DOHH2 (cell line): ENCODE measurements at regions not wholly inside any gene's neighbourhood (a gene's known extent, or its start where the extent isn't known, plus 50 kb on each side); places are given as distances from the start of the nearest gene placed in this dataset.

Source experiments
- H3F3A ChIP-seq: fragments of 200-600 bp; sonication (generic), shearing (Covaris generic); 2 replicates; pipeline ENCODE4 v1.6.0; 2016; ENCODE audit warnings: antibody characterized with exemption, mild to moderate bottlenecking; ENCODE audit not compliant: control insufficient read depth, insufficient read depth
- H3K27ac ChIP-seq: fragments of 200-600 bp; sonication (generic); 2 replicates; pipeline ENCODE4 v1.5.1; 2014; ENCODE audit warnings: low read depth, mild to moderate bottlenecking, low read length, moderate library complexity
- H3K27me3 ChIP-seq: fragments of 200-600 bp; sonication (generic); 2 replicates; pipeline ENCODE4 v1.6.1; 2014; ENCODE audit warnings: mild to moderate bottlenecking, low read length, mixed read lengths; ENCODE audit not compliant: control insufficient read depth
- H3K36me3 ChIP-seq: fragments of 200-600 bp; sonication (generic); 2 replicates; pipeline ENCODE4 v1.6.1; 2014; ENCODE audit warnings: mild to moderate bottlenecking, low read length, moderate library complexity, mixed read lengths; ENCODE audit not compliant: control insufficient read depth
- H3K4me1 ChIP-seq: fragments of 200-600 bp; sonication (generic); 2 replicates; pipeline ENCODE4 v1.6.1; 2014; ENCODE audit warnings: mild to moderate bottlenecking, low read length, mixed read lengths; ENCODE audit not compliant: control insufficient read depth
- H3K4me2 ChIP-seq: fragments of 200-600 bp; sonication (generic); 2 replicates; pipeline ENCODE4 v1.6.0; 2014; ENCODE audit warnings: mild to moderate bottlenecking, low read length, moderate library complexity
- H3K4me3 ChIP-seq: fragments of 200-600 bp; sonication (generic); 2 replicates; pipeline ENCODE4 v1.5.1; 2014; ENCODE audit warnings: mild to moderate bottlenecking, low read length, mixed read lengths
- H3K79me2 ChIP-seq: fragments of 200-600 bp; sonication (generic); 2 replicates; pipeline ENCODE4 v1.6.1; 2014; ENCODE audit warnings: mild to moderate bottlenecking, low read length, mixed read lengths; ENCODE audit not compliant: control insufficient read depth
- H3K9me2 ChIP-seq: fragments of 200-600 bp; sonication (generic); replicated peaks from 2 replicates; pipeline ENCODE4 v1.6.1; 2014; ENCODE audit warnings: mild to moderate bottlenecking, low read length, mixed read lengths; ENCODE audit not compliant: control insufficient read depth
- H3K9me3 ChIP-seq: fragments of 200-600 bp; sonication (generic); 2 replicates; pipeline ENCODE4 v1.6.1; 2014; ENCODE audit warnings: antibody characterized with exemption, low read length, mixed read lengths; ENCODE audit not compliant: control insufficient read depth, insufficient read depth
- H4K20me1 ChIP-seq: fragments of 200-600 bp; sonication (generic); 2 replicates; pipeline ENCODE4 v1.6.0; 2014; ENCODE audit warnings: low read depth, mild to moderate bottlenecking, antibody characterized with exemption, low read length, moderate library complexity; ENCODE audit not compliant: control insufficient read depth, insufficient read depth
- EZH2phosphoT487 ChIP-seq: fragments of 200-600 bp; sonication (generic); IDR thresholded peaks from 2 replicates; pipeline ENCODE4 v1.6.1; 2017; ENCODE audit warnings: borderline replicate concordance, mild to moderate bottlenecking, antibody characterized with exemption, low read length, moderate library complexity, mixed read lengths
- TF ChIP-seq, protein P1 (sequence below): fragments of 200-600 bp; sonication (generic); IDR thresholded peaks from one replicate; pipeline ENCODE4 v1.5.1; 2014; ENCODE audit warnings: antibody characterized with exemption, mild to moderate bottlenecking, low read depth, low read length; ENCODE audit not compliant: poor library complexity, severe bottlenecking

DNA sequence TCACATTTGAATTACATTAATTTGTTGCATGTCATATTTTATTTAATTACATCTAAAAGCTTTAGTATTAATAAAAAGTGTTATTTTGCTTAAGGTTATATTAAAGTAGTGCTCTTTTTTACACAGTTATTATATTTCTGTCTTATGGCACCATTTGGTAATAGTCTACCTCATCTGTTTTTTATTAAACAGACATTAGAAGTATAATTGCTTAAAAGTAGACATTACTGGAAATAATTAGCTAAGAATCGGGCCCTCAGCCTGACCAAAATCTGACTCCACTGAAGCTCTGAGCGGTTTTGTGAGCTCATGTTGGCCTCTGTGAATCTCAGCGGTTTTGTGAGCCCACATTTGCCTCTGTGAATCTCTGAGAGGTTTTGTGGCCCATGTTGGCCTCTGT is 102.5 kb upstream of the SNTG2 start:
- Histone ChIP-seq H3K4me2 (no peak overlapping the region), H3K27me3 (no peaks in the 10 kb centered on the region), H4K20me1 (no peaks in the 10 kb centered on the region), H3K36me3 (no peaks in the 10 kb centered on the region), H3K9me3 (no peaks in the 10 kb centered on the region), H3K79me2 (no peaks in the 10 kb centered on the region), H3K4me1 (no peaks in the 10 kb centered on the region), H3K27ac (no peak overlapping the region), H3K9me2 (no peaks in the 10 kb centered on the region), H3F3A (no peaks in the 10 kb centered on the region), H3K4me3 (no peak overlapping the region)
- TF ChIP-seq EZH2phosphoT487: no peak
- TF ChIP-seq, protein P1, sequence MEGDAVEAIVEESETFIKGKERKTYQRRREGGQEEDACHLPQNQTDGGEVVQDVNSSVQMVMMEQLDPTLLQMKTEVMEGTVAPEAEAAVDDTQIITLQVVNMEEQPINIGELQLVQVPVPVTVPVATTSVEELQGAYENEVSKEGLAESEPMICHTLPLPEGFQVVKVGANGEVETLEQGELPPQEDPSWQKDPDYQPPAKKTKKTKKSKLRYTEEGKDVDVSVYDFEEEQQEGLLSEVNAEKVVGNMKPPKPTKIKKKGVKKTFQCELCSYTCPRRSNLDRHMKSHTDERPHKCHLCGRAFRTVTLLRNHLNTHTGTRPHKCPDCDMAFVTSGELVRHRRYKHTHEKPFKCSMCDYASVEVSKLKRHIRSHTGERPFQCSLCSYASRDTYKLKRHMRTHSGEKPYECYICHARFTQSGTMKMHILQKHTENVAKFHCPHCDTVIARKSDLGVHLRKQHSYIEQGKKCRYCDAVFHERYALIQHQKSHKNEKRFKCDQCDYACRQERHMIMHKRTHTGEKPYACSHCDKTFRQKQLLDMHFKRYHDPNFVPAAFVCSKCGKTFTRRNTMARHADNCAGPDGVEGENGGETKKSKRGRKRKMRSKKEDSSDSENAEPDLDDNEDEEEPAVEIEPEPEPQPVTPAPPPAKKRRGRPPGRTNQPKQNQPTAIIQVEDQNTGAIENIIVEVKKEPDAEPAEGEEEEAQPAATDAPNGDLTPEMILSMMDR: no peak

DNA sequence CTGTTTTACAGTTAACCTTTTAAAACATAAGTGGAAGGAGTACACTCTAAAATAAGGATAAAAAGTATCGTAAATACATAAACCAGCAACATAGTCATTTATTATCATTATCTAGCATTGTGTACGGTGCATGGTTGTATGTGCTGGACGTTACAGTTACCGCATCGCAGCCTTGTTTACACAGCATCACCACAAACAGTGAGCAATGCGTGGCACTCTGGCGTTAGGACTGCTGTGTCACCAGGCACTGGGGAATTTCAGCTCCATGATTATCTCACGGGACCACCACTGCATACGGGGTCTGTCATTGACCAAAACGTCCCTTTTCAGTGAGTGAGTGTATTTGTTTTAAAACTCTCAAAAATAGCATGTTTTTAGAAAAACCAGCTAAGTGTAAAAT is 103.0 kb upstream of the SNTG2 start:
- Histone ChIP-seq H3K4me2 (no peak overlapping the region), H3K4me3 (no peak overlapping the region), H3F3A (no peaks in the 10 kb centered on the region), H3K9me2 (no peaks in the 10 kb centered on the region), H4K20me1 (no peaks in the 10 kb centered on the region), H3K27ac (no peak overlapping the region), H3K36me3 (no peaks in the 10 kb centered on the region), H3K9me3 (no peaks in the 10 kb centered on the region), H3K79me2 (no peaks in the 10 kb centered on the region), H3K4me1 (no peaks in the 10 kb centered on the region), H3K27me3 (no peaks in the 10 kb centered on the region)
- TF ChIP-seq, protein P1: no peak
- no peak for TF ChIP-seq EZH2phosphoT487

DNA sequence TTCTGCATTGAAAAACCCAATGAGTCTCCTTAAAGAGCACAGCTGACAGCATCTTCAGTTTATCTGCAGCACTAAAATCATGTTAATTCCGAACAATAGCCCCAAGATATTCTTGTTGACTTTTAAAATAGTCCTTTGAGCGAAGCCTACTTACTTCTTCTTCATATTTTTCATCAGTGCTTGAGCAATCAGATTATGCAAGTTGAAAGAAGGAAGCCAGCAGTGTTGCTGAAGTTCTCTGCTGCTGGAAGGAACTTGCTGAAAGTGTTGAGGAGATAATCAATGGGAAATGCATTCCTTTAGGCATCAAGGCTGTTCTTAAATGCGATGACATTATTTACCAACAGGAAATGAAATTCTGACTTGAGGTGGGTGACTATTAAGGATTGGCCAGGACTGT is 105.9 kb upstream of the SNTG2 start:
- no peaks in the 10 kb centered on the region for H3K36me3 ChIP-seq
- H3K4me2 ChIP-seq: no peak overlapping the region
- no peaks in the 10 kb centered on the region for H3K9me2 ChIP-seq
- H3K27me3 ChIP-seq: no peaks in the 10 kb centered on the region
- H3K4me3 ChIP-seq: no peak overlapping the region
- H3K79me2 ChIP-seq: no peaks in the 10 kb centered on the region
- H3K9me3 ChIP-seq: no peaks in the 10 kb centered on the region
- no peak overlapping the region for H3K27ac ChIP-seq
- no peaks in the 10 kb centered on the region for H3K4me1 ChIP-seq
- TF ChIP-seq, protein P1: no peak
- no peak for TF ChIP-seq EZH2phosphoT487
- no peaks in the 10 kb centered on the region for H4K20me1 ChIP-seq
- no peaks in the 10 kb centered on the region for H3F3A ChIP-seq
